CD14-positive monocyte (primary cell): ENCODE measurements at regions not wholly inside any gene's neighbourhood (a gene's known extent, or its start where the extent isn't known, plus 50 kb on each side); places are given as distances from the start of the nearest gene placed in this dataset.

Experiments used
- DNase-seq, 3 donors: peaks; one replicate each; pipeline ENCODE4 v3.0.0-alpha.2; 2011 to 2022
- H2AFZ ChIP-seq: 2 replicates; pipeline ENCODE4 v1.6.0; 2012; ENCODE audit warnings: mild to moderate bottlenecking, low read depth, low read length, inconsistent platforms; ENCODE audit not compliant: insufficient read depth, poor library complexity, severe bottlenecking
- H3K27ac ChIP-seq, 2 donors: 1 replicate in 1 of 2; 2 replicates in 1 of 2; pipeline ENCODE4 v1.5.1; 2012 to 2013; ENCODE audit warnings: low read length in 2 of 2, control low read depth in 1 of 2, inconsistent platforms in 1 of 2, low read depth in 1 of 2, mild to moderate bottlenecking in 1 of 2
- H3K27me3 ChIP-seq, 2 donors: one replicate each; pipeline versions ENCODE4 v1.6.0 to v1.6.1; 2011 to 2013; ENCODE audit warnings: low read length in 2 of 2; ENCODE audit not compliant: control insufficient read depth in 2 of 2, insufficient read depth in 2 of 2
- H3K36me3 ChIP-seq, 2 donors: replicated peaks in 1 of 2; 1 replicate in 1 of 2; 2 replicates in 1 of 2; pipeline versions ENCODE4 v1.5.1 to v1.6.1; 2012 to 2013; ENCODE audit warnings: low read length in 2 of 2, control low read depth in 1 of 2, inconsistent platforms in 1 of 2, mild to moderate bottlenecking in 1 of 2; ENCODE audit not compliant: insufficient read depth in 2 of 2, control insufficient read depth in 1 of 2
- H3K4me1 ChIP-seq, 2 donors: 1 replicate in 1 of 2; 2 replicates in 1 of 2; pipeline versions ENCODE4 v1.5.1 to v1.6.1; 2012 to 2013; ENCODE audit warnings: low read length in 2 of 2, control low read depth in 1 of 2, inconsistent platforms in 1 of 2, mild to moderate bottlenecking in 1 of 2, moderate library complexity in 1 of 2; ENCODE audit not compliant: insufficient read depth in 2 of 2, control insufficient read depth in 1 of 2
- H3K4me2 ChIP-seq: replicated peaks from 2 replicates; pipeline ENCODE3; 2012; ENCODE audit warnings: low read length, moderate library complexity, mild to moderate bottlenecking; ENCODE audit not compliant: poor library complexity, severe bottlenecking; ENCODE audit errors: extremely low read depth
- H3K4me3 ChIP-seq, 3 experiments: fragments of 200-600 bp in 1 of 3; sonication (generic) in 1 of 3; replicated peaks in 1 of 3; 1 replicate in 2 of 3; 2 replicates in 1 of 3; pipeline ENCODE4 v1.5.1; 2011 to 2013; ENCODE audit warnings: low read length in 3 of 3, mild to moderate bottlenecking in 3 of 3, control low read depth in 2 of 3, low read depth in 2 of 3, inconsistent platforms in 1 of 3, moderate library complexity in 1 of 3
- H3K79me2 ChIP-seq: 2 replicates; pipeline ENCODE4 v1.6.0; 2012; ENCODE audit warnings: mild to moderate bottlenecking, control low read depth, inconsistent platforms, low read length, moderate library complexity; ENCODE audit not compliant: insufficient read depth
- H3K9ac ChIP-seq: 2 replicates; pipeline ENCODE4 v1.6.0; 2017; ENCODE audit warnings: low read length, mild to moderate bottlenecking; ENCODE audit not compliant: insufficient read depth, poor library complexity, severe bottlenecking
- H3K9me3 ChIP-seq, 2 donors: replicated peaks in 1 of 2; 1 replicate in 1 of 2; 2 replicates in 1 of 2; pipeline versions ENCODE4 v1.5.1 to v1.6.1; 2012 to 2013; ENCODE audit warnings: low read length in 2 of 2, control low read depth in 1 of 2; ENCODE audit not compliant: control insufficient read depth in 1 of 2, insufficient read depth in 1 of 2
- H4K20me1 ChIP-seq: 2 replicates; pipeline ENCODE4 v1.6.0; 2012; ENCODE audit warnings: mild to moderate bottlenecking, low read length, control low read depth, moderate library complexity; ENCODE audit not compliant: insufficient read depth
- H3K27ac Mint-ChIP-seq, 7 donors: one replicate each; pipeline ENCODE4 v1.8.0; 2020; ENCODE audit warnings: mild to moderate bottlenecking in 7 of 7, mixed read lengths in 7 of 7, moderate library complexity in 6 of 7, inconsistent platforms in 2 of 7
- H3K27me3 Mint-ChIP-seq, 3 donors: one replicate each; pipeline ENCODE4 v1.8.0; 2021 to 2022; ENCODE audit warnings: low read depth in 3 of 3, mild to moderate bottlenecking in 3 of 3, mixed read lengths in 3 of 3, moderate library complexity in 3 of 3, inconsistent platforms in 1 of 3
- H3K36me3 Mint-ChIP-seq, 2 donors: one replicate each; pipeline ENCODE4 v1.8.0; 2020; ENCODE audit warnings: mixed read lengths in 2 of 2, inconsistent platforms in 1 of 2, mild to moderate bottlenecking in 1 of 2
- H3K4me1 Mint-ChIP-seq: one replicate; pipeline ENCODE4 v1.8.0; 2020; ENCODE audit warnings: mild to moderate bottlenecking, mixed read lengths
- H3K4me3 Mint-ChIP-seq, 2 donors: one replicate each; pipeline ENCODE4 v1.8.0; 2020; ENCODE audit warnings: mild to moderate bottlenecking in 2 of 2, mixed read lengths in 2 of 2, moderate library complexity in 1 of 2
- H3K9me3 Mint-ChIP-seq, 7 donors: one replicate each; pipeline ENCODE4 v1.8.0; 2020 to 2022; ENCODE audit warnings: mixed read lengths in 7 of 7, mild to moderate bottlenecking in 6 of 7, moderate library complexity in 6 of 7, inconsistent platforms in 2 of 7
- CTCF ChIP-seq: fragments of 200-600 bp; IDR thresholded peaks from one replicate; pipeline ENCODE4 v1.8.0; 2022; ENCODE audit warnings: antibody characterized with exemption, mild to moderate bottlenecking
- WGBS: methylation state at CpG from one replicate; pipeline ENCODE4 v1.1.5; 2013; ENCODE audit warnings: missing lambda C conversion rate; ENCODE audit not compliant: insufficient coverage; 5-methylcytosine and 5-hydroxymethylcytosine counted together
- intact Hi-C, 2 donors: fragments of 100-400 bp; cut with micrococcal nuclease; formaldehyde crosslinking; loops; one replicate each; pipeline versions ENCODE4 v1.15.0 to v1.15.1; 2023

- no peaks in the 10 kb centered on the region for H3K4me1 Mint-ChIP-seq
- no peak overlapping the region for H3K4me3 Mint-ChIP-seq
- no peaks in the 10 kb centered on the region for H3K27me3 ChIP-seq
- intact Hi-C loops = no loop called here
- H3K9ac ChIP-seq = no peak overlapping the region
- H3K36me3 ChIP-seq = no peaks in the 10 kb centered on the region
- no peaks in the 10 kb centered on the region for H3K36me3 Mint-ChIP-seq
- H3K79me2 ChIP-seq = no peaks in the 10 kb centered on the region
- H4K20me1 ChIP-seq = no peaks in the 10 kb centered on the region
- H2AFZ ChIP-seq = no peak overlapping the region
- WGBS = 82% methylated on average over 2 of the region's 7 CpGs
- DNase-seq = no peak
- no peaks in the 10 kb centered on the region for H3K4me1 ChIP-seq
- no peak overlapping the region for H3K4me3 ChIP-seq
- H3K9me3 Mint-ChIP-seq = peaks cover 0 to 8% (median 2%) of the 10 kb centered on the region in 7 donors
- TF ChIP-seq CTCF = no peak
- H3K9me3 ChIP-seq = no peaks in the 10 kb centered on the region
- H3K27ac ChIP-seq = no peak overlapping the region
- peaks cover 0 to 2% (median 1%) of the 10 kb centered on the region in 3 donors for H3K27me3 Mint-ChIP-seq
- H3K27ac Mint-ChIP-seq = no peak overlapping the region
- H3K4me2 ChIP-seq = no peak overlapping the region
Measured at GRCh38 chrX:79515529-79515928, 148.4 kb upstream of the ITM2A start.

GRCh38 chrX:79511799-79512198, 144.7 kb upstream of the ITM2A start:
- Mint-ChIP-seq H3K4me1 (no peaks in the 10 kb centered on the region), H3K27me3 (peaks cover 0 to 1% (median under 1%) of the 10 kb centered on the region in 3 donors), H3K9me3 (peaks cover 0 to 4% (median 3%) of the 10 kb centered on the region in 7 donors), H3K27ac (no peak overlapping the region), H3K4me3 (no peak overlapping the region), H3K36me3 (no peaks in the 10 kb centered on the region)
- no peaks in the 10 kb centered on the region for H3K9me3 ChIP-seq
- H4K20me1 ChIP-seq = no peaks in the 10 kb centered on the region
- no peaks in the 10 kb centered on the region for H3K27me3 ChIP-seq
- no peak overlapping the region for H3K27ac ChIP-seq
- TF ChIP-seq CTCF = no peak
- no CpG with 5 or more reads among the region's 1 CpG for WGBS
- no peak overlapping the region for H3K4me2 ChIP-seq
- H3K4me3 ChIP-seq = no peak overlapping the region
- no peaks in the 10 kb centered on the region for H3K4me1 ChIP-seq
- no peak overlapping the region for H2AFZ ChIP-seq
- no peak for DNase-seq
- no peak overlapping the region for H3K9ac ChIP-seq
- no peaks in the 10 kb centered on the region for H3K36me3 ChIP-seq
- no peaks in the 10 kb centered on the region for H3K79me2 ChIP-seq
- intact Hi-C loops = no loop called here
